ENCODE measurements at regions not wholly inside any gene's neighbourhood (a gene's known extent, or its start where the extent isn't known, plus 50 kb on each side); places are given as distances from the start of the nearest gene placed in this dataset.
"Not testable (repeated sequence)": the region's sequence is repeated elsewhere in the genome, so short reads cannot be mapped to it uniquely, and the experiment has no call there.

GRCh38 chr21:39001341-39001740 lies 181.9 kb downstream of the PSMG1 start:
- ChIA-PET POLR2A (no interaction called here), CTCF (no interaction called here)
- DNase-seq (ENCODE audit: extremely low spot score) = no peak
- no peak for TF ChIP-seq CTCF (IDR thresholded peaks at IDR 0.05; ENCODE audit: control extremely low read depth, extremely low read depth, low read depth, missing control alignments)

GRCh38 chr21:39000496-39000895 lies 182.8 kb downstream of the PSMG1 start:
- no peak for TF ChIP-seq CTCF (IDR thresholded peaks at IDR 0.05; ENCODE audit: control extremely low read depth, extremely low read depth, low read depth, missing control alignments)
- POLR2A ChIA-PET = no interaction called here
- no peak for DNase-seq (ENCODE audit: extremely low spot score)
- CTCF ChIA-PET = no interaction called here

- TF ChIP-seq CTCF (IDR thresholded peaks at IDR 0.05; ENCODE audit: control extremely low read depth, extremely low read depth, low read depth, missing control alignments) = no peak
- CTCF ChIA-PET = no interaction called here
- no peak for DNase-seq (ENCODE audit: extremely low spot score)
- POLR2A ChIA-PET = no interaction called here
These were observed 184.1 kb downstream of the PSMG1 start for GRCh38 chr21:38999161-38999560.

GRCh38 chr21:38998281-38998680 lies 185.0 kb downstream of the PSMG1 start:
- CTCF ChIA-PET; POLR2A ChIA-PET; DNase-seq (ENCODE audit: extremely low spot score): not testable (repeated sequence)

GRCh38 chr21:38997843-38998175 lies 185.4 kb downstream of the PSMG1 start:
- DNase-seq (ENCODE audit: extremely low spot score); POLR2A ChIA-PET; CTCF ChIA-PET: not testable (repeated sequence)

GRCh38 chr21:38997051-38997842 lies 186.0 kb downstream of the PSMG1 start:
- no peak for TF ChIP-seq CTCF (IDR thresholded peaks at IDR 0.05; ENCODE audit: control extremely low read depth, extremely low read depth, low read depth, missing control alignments)
- no peak for DNase-seq (ENCODE audit: extremely low spot score)
- CTCF ChIA-PET = no interaction called here
- POLR2A ChIA-PET = no interaction called here

GRCh38 chr21:38996355-38996754 lies 186.9 kb downstream of the PSMG1 start:
- ChIA-PET POLR2A (no interaction called here), CTCF (no interaction called here)
- no peak for DNase-seq (ENCODE audit: extremely low spot score)
- TF ChIP-seq CTCF (IDR thresholded peaks at IDR 0.05; ENCODE audit: control extremely low read depth, extremely low read depth, low read depth, missing control alignments) = no peak

- ChIA-PET POLR2A (no interaction called here), CTCF (no interaction called here)
- TF ChIP-seq CTCF (IDR thresholded peaks at IDR 0.05; ENCODE audit: control extremely low read depth, extremely low read depth, low read depth, missing control alignments) = no peak
- no peak for DNase-seq (ENCODE audit: extremely low spot score)
These were observed 187.5 kb downstream of the PSMG1 start for GRCh38 chr21:38995731-38996130.
